Activated naive CD4-positive, alpha-beta T cell treated with anti-CD3 and anti-CD28 coated beads, Interleukin-2, amount 50 U/mL, for 16 hours (primary cell): ENCODE measurements at regions not wholly inside any gene's neighbourhood (a gene's known extent, or its start where the extent isn't known, plus 50 kb on each side); places are given as distances from the start of the nearest gene placed in this dataset.
A peak's percentile ranks its signal among the peaks of the same experiment; 100 is the strongest.

Source experiments
- DNase-seq: peaks from one replicate; pipeline ENCODE4 v3.0.0-alpha.2; 2020

GRCh38 chr9:20111173-20111843 is 322.5 kb upstream of the SLC24A2 start:
- DNase-seq = no peak

GRCh38 chr9:20095430-20096092 is 306.7 kb upstream of the SLC24A2 start:
- DNase-seq = no peak

- no peak for DNase-seq
These were observed 303.7 kb upstream of the SLC24A2 start for GRCh38 chr9:20092561-20092960.

- no peak for DNase-seq
These were observed 298.6 kb upstream of the SLC24A2 start for GRCh38 chr9:20087481-20087880.

GRCh38 chr9:20085842-20086241 is 297.0 kb upstream of the SLC24A2 start:
- no peak for DNase-seq

- DNase-seq = no peak
These were observed 295.3 kb upstream of the SLC24A2 start for GRCh38 chr9:20084125-20084524.

- DNase-seq = no peak
These were observed 294.6 kb upstream of the SLC24A2 start for GRCh38 chr9:20083390-20083789.

GRCh38 chr9:20082831-20083230 is 294.0 kb upstream of the SLC24A2 start:
- DNase-seq = no peak

- DNase-seq = no peak
These were observed 293.6 kb upstream of the SLC24A2 start for GRCh38 chr9:20082406-20082805.

GRCh38 chr9:20078246-20078645 is 289.4 kb upstream of the SLC24A2 start:
- DNase-seq = no peak

- no peak for DNase-seq
These were observed 285.5 kb upstream of the SLC24A2 start for GRCh38 chr9:20074291-20074690.

GRCh38 chr9:20070336-20070735 is 281.5 kb upstream of the SLC24A2 start:
- DNase-seq = no peak

- DNase-seq = no peak
These were observed 277.2 kb upstream of the SLC24A2 start for GRCh38 chr9:20065796-20066700.

GRCh38 chr9:20065046-20065445 is 276.2 kb upstream of the SLC24A2 start:
- no peak for DNase-seq

- no peak for DNase-seq
These were observed 265.9 kb upstream of the SLC24A2 start for GRCh38 chr9:20054734-20055133.

GRCh38 chr9:20048985-20049384 is 260.1 kb upstream of the SLC24A2 start:
- no peak for DNase-seq

- DNase-seq = no peak
These were observed 259.6 kb upstream of the SLC24A2 start for GRCh38 chr9:20048437-20048836.

- DNase-seq = no peak
These were observed 255.8 kb upstream of the SLC24A2 start for GRCh38 chr9:20044686-20045085.

- DNase-seq = no peak
These were observed 254.6 kb upstream of the SLC24A2 start for GRCh38 chr9:20043461-20043860.

GRCh38 chr9:20043035-20043434 is 254.2 kb upstream of the SLC24A2 start:
- peak; percentile 23 for DNase-seq

- DNase-seq = no peak
These were observed 253.4 kb upstream of the SLC24A2 start for GRCh38 chr9:20042128-20042711.

GRCh38 chr9:20041697-20042081 is 252.9 kb upstream of the SLC24A2 start:
- no peak for DNase-seq

- no peak for DNase-seq
These were observed 252.3 kb upstream of the SLC24A2 start for GRCh38 chr9:20040991-20041696.
